ENCODE measurements at regions not wholly inside any gene's neighbourhood (a gene's known extent, or its start where the extent isn't known, plus 50 kb on each side); places are given as distances from the start of the nearest gene placed in this dataset.
"Not testable (repeated sequence)": the region's sequence is repeated elsewhere in the genome, so short reads cannot be mapped to it uniquely, and the experiment has no call there.

GRCh38 chr9:74173284-74173683 is 323.9 kb upstream of the RORB start:
- no peak for DNase-seq (ENCODE audit: low read depth in 2 of 2)

GRCh38 chr9:74197771-74198170 is 299.4 kb upstream of the RORB start:
- not testable (repeated sequence) for DNase-seq (ENCODE audit: low read depth in 2 of 2)

- DNase-seq (ENCODE audit: low read depth in 2 of 2), result no peak
Measured at GRCh38 chr9:74205056-74205455, 292.1 kb upstream of the RORB start.

GRCh38 chr9:74218385-74219063 is 278.6 kb upstream of the RORB start:
- DNase-seq (ENCODE audit: low read depth in 2 of 2), result no peak

GRCh38 chr9:74220327-74220726 is 276.8 kb upstream of the RORB start:
- DNase-seq (ENCODE audit: low read depth in 2 of 2), result no peak

GRCh38 chr9:74236857-74237256 is 260.3 kb upstream of the RORB start:
- no peak for DNase-seq (ENCODE audit: low read depth in 2 of 2)

- no peak for DNase-seq (ENCODE audit: low read depth in 2 of 2)
Measured at GRCh38 chr9:74245866-74246497, 251.2 kb upstream of the RORB start.

- DNase-seq (ENCODE audit: low read depth in 2 of 2), result no peak
Measured at GRCh38 chr9:74255489-74255984, 241.6 kb upstream of the RORB start.

GRCh38 chr9:74275872-74276508 is 221.1 kb upstream of the RORB start:
- DNase-seq (ENCODE audit: low read depth in 2 of 2), result no peak

- peak in 1 of 2 donors; percentile 6 for DNase-seq (ENCODE audit: low read depth in 2 of 2)
Measured at GRCh38 chr9:74277532-74277931, 219.6 kb upstream of the RORB start.

- DNase-seq (ENCODE audit: low read depth in 2 of 2), result no peak
Measured at GRCh38 chr9:74281674-74282073, 215.5 kb upstream of the RORB start.

- DNase-seq (ENCODE audit: low read depth in 2 of 2), result no peak
Measured at GRCh38 chr9:74282526-74283253, 214.4 kb upstream of the RORB start.

GRCh38 chr9:74284581-74285450 is 212.3 kb upstream of the RORB start:
- DNase-seq (ENCODE audit: low read depth in 2 of 2), result no peak

GRCh38 chr9:74293479-74293878 is 203.7 kb upstream of the RORB start:
- no peak for DNase-seq (ENCODE audit: low read depth in 2 of 2)

- no peak for DNase-seq (ENCODE audit: low read depth in 2 of 2)
Measured at GRCh38 chr9:74303945-74304344, 193.2 kb upstream of the RORB start.

- DNase-seq (ENCODE audit: low read depth in 2 of 2), result no peak
Measured at GRCh38 chr9:74304598-74304997, 192.5 kb upstream of the RORB start.

- DNase-seq (ENCODE audit: low read depth in 2 of 2), result no peak
Measured at GRCh38 chr9:74309654-74310053, 187.5 kb upstream of the RORB start.

GRCh38 chr9:74317235-74317634 is 179.9 kb upstream of the RORB start:
- DNase-seq (ENCODE audit: low read depth in 2 of 2), result no peak

GRCh38 chr9:74321396-74321795 is 175.7 kb upstream of the RORB start:
- DNase-seq (ENCODE audit: low read depth in 2 of 2), result no peak

GRCh38 chr9:74322661-74323314 is 174.3 kb upstream of the RORB start:
- DNase-seq (ENCODE audit: low read depth in 2 of 2), result no peak

All from stimulated activated CD8-positive, alpha-beta memory T cell treated with anti-CD3 and anti-CD28 coated beads, Interleukin-15, amount 100 ng/mL, for 4 hours (primary cell).